Uterus (tissue), 2 donors: ENCODE measurements at regions not wholly inside any gene's neighbourhood (a gene's known extent, or its start where the extent isn't known, plus 50 kb on each side); places are given as distances from the start of the nearest gene placed in this dataset.
"Not testable (repeated sequence)": the region's sequence is repeated elsewhere in the genome, so short reads cannot be mapped to it uniquely, and the experiment has no call there.

ENCODE experiments used
- POLR2A ChIP-seq, 2 donors: fragments of 450-650 bp; IDR thresholded peaks; one replicate each; pipeline ENCODE4 v1.6.1; 2016; ENCODE audit warnings: antibody characterized with exemption in 2 of 2, mild to moderate bottlenecking in 1 of 2, moderate library complexity in 1 of 2
- TF ChIP-seq, protein P1 (sequence below), 4 experiments: fragments of 200-600 bp in 2 of 4; fragments of 450-650 bp in 2 of 4; sonication (generic) in 2 of 4; IDR thresholded peaks; one replicate each; pipeline ENCODE4 v1.5.1; 2016 to 2019; ENCODE audit warnings: antibody characterized with exemption in 4 of 4, mild to moderate bottlenecking in 2 of 4, moderate library complexity in 1 of 4

DNA sequence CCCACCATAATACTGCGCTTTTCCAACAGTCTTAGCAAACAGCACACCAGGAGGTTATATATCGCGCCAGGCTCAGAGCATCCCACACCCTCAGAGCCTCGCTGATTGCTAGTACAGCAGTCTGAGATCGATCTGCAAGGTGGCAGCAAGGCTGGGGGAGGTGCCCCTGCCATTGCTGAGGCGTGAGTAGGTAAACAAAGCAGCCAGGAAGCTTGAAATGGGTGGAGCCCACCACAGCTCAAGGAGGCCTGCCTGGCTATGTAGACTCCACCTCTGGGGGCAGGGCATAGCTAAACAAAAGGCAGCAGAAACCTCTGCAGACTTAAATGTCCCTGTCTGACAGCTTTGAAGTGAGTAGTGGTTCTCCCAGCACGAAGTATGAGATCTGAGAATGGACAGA, 211.5 kb downstream of the HTR1B start:
- TF ChIP-seq, protein P1, sequence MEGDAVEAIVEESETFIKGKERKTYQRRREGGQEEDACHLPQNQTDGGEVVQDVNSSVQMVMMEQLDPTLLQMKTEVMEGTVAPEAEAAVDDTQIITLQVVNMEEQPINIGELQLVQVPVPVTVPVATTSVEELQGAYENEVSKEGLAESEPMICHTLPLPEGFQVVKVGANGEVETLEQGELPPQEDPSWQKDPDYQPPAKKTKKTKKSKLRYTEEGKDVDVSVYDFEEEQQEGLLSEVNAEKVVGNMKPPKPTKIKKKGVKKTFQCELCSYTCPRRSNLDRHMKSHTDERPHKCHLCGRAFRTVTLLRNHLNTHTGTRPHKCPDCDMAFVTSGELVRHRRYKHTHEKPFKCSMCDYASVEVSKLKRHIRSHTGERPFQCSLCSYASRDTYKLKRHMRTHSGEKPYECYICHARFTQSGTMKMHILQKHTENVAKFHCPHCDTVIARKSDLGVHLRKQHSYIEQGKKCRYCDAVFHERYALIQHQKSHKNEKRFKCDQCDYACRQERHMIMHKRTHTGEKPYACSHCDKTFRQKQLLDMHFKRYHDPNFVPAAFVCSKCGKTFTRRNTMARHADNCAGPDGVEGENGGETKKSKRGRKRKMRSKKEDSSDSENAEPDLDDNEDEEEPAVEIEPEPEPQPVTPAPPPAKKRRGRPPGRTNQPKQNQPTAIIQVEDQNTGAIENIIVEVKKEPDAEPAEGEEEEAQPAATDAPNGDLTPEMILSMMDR (IDR thresholded peaks at IDR 0.05) = not testable (repeated sequence)
- TF ChIP-seq POLR2A (IDR thresholded peaks at IDR 0.05) = not testable (repeated sequence)
